SJSA1 (cell line): ENCODE measurements at regions not wholly inside any gene's neighbourhood (a gene's known extent, or its start where the extent isn't known, plus 50 kb on each side); places are given as distances from the start of the nearest gene placed in this dataset.

Experiments used
- DNase-seq, 2 experiments: peaks; one replicate each; pipeline ENCODE4 v3.0.0-alpha.2; 2015 to 2020; ENCODE audit warnings: low spot score in 2 of 2, low read depth in 1 of 2
- H3K27ac ChIP-seq: fragments of 250-450 bp; sonication (Bioruptor Pico); 2 replicates; pipeline ENCODE4 v1.5.1; 2020; ENCODE audit warnings: mild to moderate bottlenecking, moderate library complexity
- H3K27me3 ChIP-seq: fragments of 250-450 bp; sonication (Bioruptor Pico); replicated peaks from 2 replicates; pipeline ENCODE4 v1.5.1; 2020; ENCODE audit warnings: mild to moderate bottlenecking, moderate library complexity
- H3K36me3 ChIP-seq: fragments of 250-450 bp; sonication (Bioruptor Pico); 2 replicates; pipeline ENCODE4 v1.5.1; 2020; ENCODE audit warnings: mild to moderate bottlenecking
- H3K4me1 ChIP-seq: fragments of 250-450 bp; sonication (Bioruptor Pico); replicated peaks from 2 replicates; pipeline ENCODE4 v1.6.1; 2021; ENCODE audit warnings: mild to moderate bottlenecking
- H3K4me3 ChIP-seq: fragments of 250-450 bp; sonication (Bioruptor Pico); 2 replicates; pipeline ENCODE4 v1.5.1; 2020; ENCODE audit warnings: mild to moderate bottlenecking
- H3K9me3 ChIP-seq: fragments of 250-450 bp; sonication (Bioruptor Pico); replicated peaks from 2 replicates; pipeline ENCODE4 v1.5.1; 2020; ENCODE audit warnings: mild to moderate bottlenecking

DNA sequence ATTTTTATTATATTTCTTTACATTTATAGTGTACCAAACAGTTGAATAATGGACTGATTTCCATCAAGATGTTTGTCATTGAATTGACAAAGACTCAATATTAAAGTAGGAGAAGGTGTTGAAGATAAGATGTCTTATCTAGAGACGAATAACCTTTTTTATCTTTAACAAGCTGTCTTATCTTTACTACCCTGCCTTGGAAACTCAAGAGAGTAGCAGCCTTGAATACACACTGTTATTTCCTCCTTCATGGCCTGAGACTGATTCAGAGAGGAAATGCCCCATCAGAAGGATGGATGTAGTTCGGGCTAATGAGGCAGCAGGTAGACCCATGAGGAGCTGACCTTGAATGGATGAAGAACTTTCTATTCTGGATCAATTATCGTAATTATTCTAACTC is 365.1 kb upstream of the SEMA6D start:
- H3K36me3 ChIP-seq: no peaks in the 10 kb centered on the region
- no peak overlapping the region for H3K4me3 ChIP-seq
- H3K9me3 ChIP-seq: no peaks in the 10 kb centered on the region
- no peak overlapping the region for H3K27ac ChIP-seq
- no peak for DNase-seq
- H3K4me1 ChIP-seq: no peaks in the 10 kb centered on the region
- no peaks in the 10 kb centered on the region for H3K27me3 ChIP-seq

DNA sequence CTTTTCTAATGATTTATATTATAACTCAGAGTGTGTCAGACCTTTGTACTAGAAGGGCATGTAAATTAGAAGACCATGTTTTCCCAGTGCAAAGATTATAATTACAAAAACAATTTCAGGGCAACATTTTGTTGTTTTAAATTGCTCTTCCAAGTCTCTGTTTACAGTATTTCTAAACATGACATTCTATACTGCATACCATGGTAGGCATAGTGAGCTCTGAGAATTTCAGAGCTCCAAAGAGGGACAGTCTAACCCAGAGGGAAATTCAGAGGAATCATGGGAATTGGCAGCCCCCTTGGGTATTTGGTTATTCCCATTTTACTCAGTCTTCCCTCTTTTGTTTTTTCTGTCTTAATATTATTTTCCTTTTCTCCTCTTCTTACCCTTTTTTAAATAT is 361.5 kb upstream of the SEMA6D start:
- H3K9me3 ChIP-seq: no peaks in the 10 kb centered on the region
- no peak overlapping the region for H3K4me3 ChIP-seq
- no peak overlapping the region for H3K27ac ChIP-seq
- no peak for DNase-seq
- H3K4me1 ChIP-seq: no peaks in the 10 kb centered on the region
- no peaks in the 10 kb centered on the region for H3K36me3 ChIP-seq
- no peaks in the 10 kb centered on the region for H3K27me3 ChIP-seq

DNA sequence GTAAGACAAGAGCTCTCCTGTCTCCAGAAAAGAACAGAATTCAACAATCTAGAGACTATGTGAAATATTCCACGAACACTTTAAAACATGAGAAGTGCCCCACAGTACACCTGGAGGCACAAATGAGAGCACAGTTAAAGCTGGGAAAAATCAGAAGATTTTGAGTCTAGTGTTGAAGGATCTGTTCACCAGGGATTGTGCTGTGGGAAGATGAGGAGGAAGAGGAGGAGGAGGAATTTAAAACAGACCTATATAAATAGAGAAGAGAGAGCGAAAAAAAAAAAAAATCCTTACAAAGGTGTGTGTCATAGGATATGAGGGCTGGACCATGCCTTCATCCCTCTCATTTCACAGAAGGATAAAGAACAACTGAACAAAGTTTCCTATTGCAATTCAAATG is 361.0 kb upstream of the SEMA6D start:
- Histone ChIP-seq H3K4me3 (no peak overlapping the region), H3K27me3 (no peaks in the 10 kb centered on the region), H3K36me3 (no peaks in the 10 kb centered on the region), H3K9me3 (no peaks in the 10 kb centered on the region), H3K27ac (no peak overlapping the region), H3K4me1 (no peaks in the 10 kb centered on the region)
- no peak for DNase-seq

DNA sequence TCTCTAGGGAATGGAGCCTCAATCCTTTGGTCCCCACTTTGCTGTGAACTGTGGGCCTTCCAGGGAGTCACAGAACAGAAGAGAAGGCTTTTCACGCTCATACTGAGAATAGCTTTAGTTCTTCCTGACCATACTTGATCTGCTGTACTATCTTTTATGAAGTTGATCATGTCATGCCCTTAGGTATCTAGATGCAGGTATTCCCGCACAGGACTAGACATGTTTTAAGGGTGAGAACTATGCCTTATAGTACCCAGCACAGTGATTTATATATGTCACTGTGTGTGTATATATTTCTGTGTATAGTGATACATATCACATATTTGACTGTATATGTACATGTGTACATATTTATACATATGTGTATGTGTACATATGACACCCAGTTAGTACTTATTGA is 358.4 kb upstream of the SEMA6D start:
- Histone ChIP-seq H3K27ac (no peak overlapping the region), H3K9me3 (no peaks in the 10 kb centered on the region), H3K27me3 (no peaks in the 10 kb centered on the region), H3K4me1 (no peaks in the 10 kb centered on the region), H3K4me3 (no peak overlapping the region), H3K36me3 (no peaks in the 10 kb centered on the region)
- no peak for DNase-seq

DNA sequence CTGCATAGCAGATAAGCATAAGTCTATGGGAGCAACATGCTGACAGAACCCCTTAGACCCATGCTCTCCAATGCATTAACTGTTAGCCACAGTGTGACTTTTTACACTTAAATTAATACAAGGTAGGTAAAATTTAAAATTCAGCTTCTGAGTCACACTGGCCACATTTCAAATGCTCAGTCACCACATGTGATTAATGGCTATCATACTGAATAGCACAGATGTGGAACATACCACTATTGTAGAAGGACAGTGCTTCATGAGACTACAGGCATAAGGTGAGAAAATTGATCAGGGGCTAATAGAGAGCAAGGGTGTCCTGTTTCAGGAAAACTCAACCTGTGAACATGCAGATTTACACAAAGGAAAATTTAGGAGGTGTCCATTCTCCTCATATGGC is 357.0 kb upstream of the SEMA6D start:
- no peak overlapping the region for H3K27ac ChIP-seq
- H3K9me3 ChIP-seq: no peaks in the 10 kb centered on the region
- no peak overlapping the region for H3K4me3 ChIP-seq
- DNase-seq: no peak
- no peaks in the 10 kb centered on the region for H3K4me1 ChIP-seq
- no peaks in the 10 kb centered on the region for H3K27me3 ChIP-seq
- no peaks in the 10 kb centered on the region for H3K36me3 ChIP-seq

DNA sequence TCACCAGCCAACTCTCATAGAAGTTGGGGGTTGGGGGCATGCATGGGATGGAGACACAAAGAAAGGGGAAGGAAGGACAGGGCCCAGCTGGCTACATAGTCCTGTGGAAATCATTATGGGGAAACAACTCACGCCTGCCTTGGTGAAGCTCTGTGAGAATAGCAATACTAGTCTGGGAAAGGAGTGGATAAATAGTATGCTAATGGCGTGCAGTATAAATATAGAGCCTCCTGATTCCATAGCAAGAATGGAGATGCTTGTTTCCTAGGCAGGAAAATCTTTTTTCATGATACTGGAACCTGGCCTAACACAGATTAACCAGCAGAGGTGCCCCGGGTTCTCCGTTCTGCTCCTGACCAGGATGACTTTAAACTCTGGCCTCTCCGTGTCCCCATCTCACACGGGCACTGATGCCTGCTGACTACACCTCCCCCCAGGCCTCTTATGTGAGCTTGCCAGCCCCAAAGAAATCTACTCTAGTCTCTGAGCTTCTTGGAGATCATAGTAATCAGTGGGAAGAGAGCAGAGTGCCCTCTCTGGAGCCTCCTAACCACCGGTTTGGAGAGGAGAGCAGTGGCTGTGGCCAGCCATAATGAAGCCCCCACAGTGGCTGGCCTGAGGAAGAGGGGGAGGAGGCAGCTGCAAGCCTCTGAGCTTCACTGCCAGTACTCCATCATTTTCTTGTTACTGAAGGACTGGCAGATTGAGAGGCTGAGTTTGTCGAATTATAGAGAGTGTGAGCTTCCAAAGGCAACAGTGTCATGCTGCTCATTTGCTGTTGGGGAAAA is 355.0 kb upstream of the SEMA6D start:
- H3K27me3 ChIP-seq: no peaks in the 10 kb centered on the region
- DNase-seq: no peak

DNA sequence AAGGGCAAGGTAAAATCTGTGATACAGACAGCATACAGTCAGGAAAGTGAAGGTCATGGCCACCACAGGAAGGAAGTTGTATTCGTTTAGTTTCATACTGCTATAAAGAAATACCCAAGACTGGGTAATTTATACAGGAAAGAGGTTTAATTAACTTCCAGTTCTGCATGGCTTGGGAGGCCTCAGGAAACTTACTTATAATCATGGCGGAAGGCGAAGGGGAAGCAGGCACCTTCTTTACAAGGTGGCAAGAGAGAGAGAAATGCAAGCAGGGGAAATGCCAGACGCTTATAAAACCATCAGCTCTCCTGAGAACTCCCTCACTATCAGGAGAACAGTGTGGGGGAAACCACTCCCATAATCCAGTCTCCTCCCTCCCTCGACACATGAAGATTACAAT is 353.7 kb upstream of the SEMA6D start:
- Histone ChIP-seq H3K4me1 (no peaks in the 10 kb centered on the region), H3K4me3 (no peak overlapping the region), H3K27me3 (no peaks in the 10 kb centered on the region), H3K36me3 (no peaks in the 10 kb centered on the region), H3K27ac (no peak overlapping the region), H3K9me3 (no peaks in the 10 kb centered on the region)
- DNase-seq: no peak

More for the DNA sequence above, 355.0 kb upstream of the SEMA6D start:
- Histone ChIP-seq H3K9me3 (no peaks in the 10 kb centered on the region), H3K36me3 (no peaks in the 10 kb centered on the region), H3K27ac (no peak overlapping the region), H3K4me3 (no peak overlapping the region), H3K4me1 (no peaks in the 10 kb centered on the region)

DNA sequence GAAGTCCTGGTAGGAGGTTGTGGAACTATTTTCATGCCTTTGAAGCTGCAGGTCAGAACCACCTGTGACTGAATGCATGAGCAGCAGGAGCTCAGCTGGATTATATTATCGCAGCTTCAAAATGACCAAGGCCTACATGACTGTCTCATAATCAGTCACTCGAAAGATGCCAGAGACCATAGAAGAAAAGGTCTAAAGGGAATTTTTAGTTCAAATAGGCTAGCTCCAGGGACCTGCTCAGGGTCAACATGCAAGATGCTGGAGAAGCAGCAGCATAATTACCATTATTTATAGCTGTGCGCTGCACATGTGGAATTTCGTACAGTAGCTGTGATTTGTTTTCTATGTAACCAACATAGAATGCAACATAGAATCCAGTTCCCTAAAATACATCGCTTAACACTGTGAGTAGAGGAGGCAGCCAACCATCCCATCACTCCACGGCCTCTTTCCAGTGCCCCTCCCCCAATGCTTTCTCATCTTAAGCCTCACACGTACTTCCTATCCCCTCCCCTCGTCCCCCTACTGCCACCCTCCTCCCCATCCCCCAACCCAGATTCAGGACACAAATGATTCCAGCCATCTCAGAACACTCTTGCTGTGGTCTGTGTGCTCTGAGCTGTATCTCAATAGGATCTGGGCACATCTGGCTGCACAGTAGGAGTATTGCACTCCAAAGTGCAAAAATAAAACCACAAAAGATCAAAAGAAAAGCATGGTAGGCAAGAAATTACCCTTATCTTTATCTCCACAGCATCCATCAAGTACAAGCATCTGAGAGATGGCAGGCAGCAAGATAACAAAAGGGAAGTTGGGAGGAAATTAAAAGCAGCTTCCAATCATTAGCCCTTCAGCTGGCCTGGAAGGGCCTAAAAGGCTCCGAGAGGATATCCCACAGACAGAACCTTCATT is 352.8 kb upstream of the SEMA6D start:
- Histone ChIP-seq H3K27me3 (no peaks in the 10 kb centered on the region), H3K36me3 (no peaks in the 10 kb centered on the region), H3K4me1 (no peaks in the 10 kb centered on the region), H3K9me3 (no peaks in the 10 kb centered on the region), H3K4me3 (no peak overlapping the region), H3K27ac (no peak overlapping the region)
- no peak for DNase-seq

DNA sequence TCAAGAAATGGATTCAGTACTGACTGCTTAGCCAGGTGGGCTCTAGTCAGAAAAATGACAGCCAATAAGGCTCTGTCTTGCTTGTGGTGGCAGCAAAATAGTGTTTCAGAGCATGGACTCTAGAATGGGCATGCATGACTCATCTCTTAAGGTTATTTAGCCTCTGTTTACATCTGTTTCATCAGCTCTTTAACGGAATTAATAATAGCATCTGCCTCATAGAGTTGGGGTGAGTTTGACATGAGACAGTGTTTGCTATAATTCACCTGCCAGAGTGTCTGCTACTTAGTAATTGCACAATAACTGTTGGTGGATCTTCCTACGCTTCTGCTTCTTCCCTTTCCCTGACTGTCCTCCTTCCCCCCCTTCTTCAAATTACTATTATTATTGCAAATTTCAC is 350.4 kb upstream of the SEMA6D start:
- Histone ChIP-seq H3K9me3 (no peaks in the 10 kb centered on the region), H3K27me3 (no peaks in the 10 kb centered on the region), H3K36me3 (no peaks in the 10 kb centered on the region), H3K4me1 (no peaks in the 10 kb centered on the region), H3K4me3 (no peak overlapping the region), H3K27ac (no peak overlapping the region)
- no peak for DNase-seq

DNA sequence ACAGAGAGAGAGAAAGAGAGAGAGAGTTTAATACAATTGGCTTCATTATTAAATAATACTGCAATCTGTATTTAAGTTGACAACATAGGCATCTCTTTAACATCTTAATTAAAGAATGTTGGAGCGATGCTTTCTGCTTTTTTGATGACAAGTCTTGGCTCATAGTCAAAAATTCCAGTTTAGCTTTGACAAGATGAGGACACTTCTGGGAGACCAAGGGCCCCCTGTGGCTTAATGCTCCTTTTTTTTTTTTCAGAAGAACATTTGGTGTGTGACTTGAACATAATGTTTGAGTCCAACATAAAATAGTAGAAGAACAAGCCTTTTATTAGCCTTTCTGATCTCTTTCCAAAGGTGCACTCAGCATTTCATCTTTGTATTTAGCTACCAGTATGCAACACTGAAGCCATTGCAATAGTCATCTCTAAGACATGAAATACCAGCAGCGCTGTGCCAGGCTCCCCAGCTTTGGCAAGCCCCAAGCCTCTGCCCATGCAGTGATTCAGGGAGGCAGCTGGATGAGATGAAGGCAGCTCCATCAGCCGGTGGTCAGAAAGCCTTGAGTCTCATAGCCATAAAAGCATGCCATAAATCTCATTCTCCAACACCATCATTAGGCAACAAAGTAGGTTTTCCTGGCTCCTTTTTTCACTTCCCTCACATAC is 349.4 kb upstream of the SEMA6D start:
- no peak overlapping the region for H3K27ac ChIP-seq
- H3K27me3 ChIP-seq: no peaks in the 10 kb centered on the region
- no peaks in the 10 kb centered on the region for H3K9me3 ChIP-seq
- DNase-seq: no peak
- H3K36me3 ChIP-seq: no peaks in the 10 kb centered on the region
- no peaks in the 10 kb centered on the region for H3K4me1 ChIP-seq
- H3K4me3 ChIP-seq: no peak overlapping the region

DNA sequence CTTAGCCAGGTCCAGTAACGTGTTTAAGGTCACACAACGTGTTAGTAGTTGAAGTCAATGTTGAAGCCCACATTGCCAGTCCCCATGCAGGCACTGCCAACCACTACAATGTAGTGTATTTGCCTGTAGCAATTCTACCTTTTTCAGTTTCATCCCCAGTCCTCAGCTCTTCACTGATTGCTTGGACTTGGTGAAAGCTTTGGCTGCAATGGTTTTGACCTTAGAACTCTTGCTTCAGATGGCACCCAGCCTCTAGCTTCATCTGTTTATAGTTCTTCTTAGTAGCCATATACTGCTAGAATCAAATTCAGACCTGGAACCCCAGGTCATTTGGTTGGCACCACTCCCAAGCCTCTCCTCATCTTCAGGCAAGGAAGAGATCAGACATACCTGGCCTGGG is 345.4 kb upstream of the SEMA6D start:
- H3K4me3 ChIP-seq: no peak overlapping the region
- DNase-seq: no peak
- H3K27me3 ChIP-seq: no peaks in the 10 kb centered on the region
- H3K4me1 ChIP-seq: no peaks in the 10 kb centered on the region
- no peak overlapping the region for H3K27ac ChIP-seq
- H3K36me3 ChIP-seq: no peaks in the 10 kb centered on the region
- H3K9me3 ChIP-seq: no peaks in the 10 kb centered on the region

DNA sequence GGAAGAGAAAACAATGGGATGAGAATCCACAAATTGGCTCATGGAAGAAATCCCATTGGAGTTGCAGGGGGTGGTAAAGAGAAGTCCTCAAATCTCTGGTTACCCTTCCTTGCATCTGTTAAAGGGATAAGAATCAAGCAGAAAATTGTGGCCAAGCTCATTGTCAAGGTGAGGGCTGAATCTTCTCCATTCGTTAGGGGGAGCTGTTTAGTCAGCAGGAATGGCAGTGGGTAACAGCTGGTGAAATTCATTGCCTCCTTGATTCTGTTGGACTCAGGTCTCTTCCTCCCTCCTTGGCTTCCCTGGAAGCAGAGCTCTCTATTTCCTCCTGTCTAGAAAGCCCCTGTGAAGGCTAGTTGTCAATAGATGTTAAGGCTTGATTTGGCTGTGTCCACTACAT is 343.1 kb upstream of the SEMA6D start:
- H3K9me3 ChIP-seq: no peaks in the 10 kb centered on the region
- H3K27ac ChIP-seq: no peak overlapping the region
- no peaks in the 10 kb centered on the region for H3K27me3 ChIP-seq
- H3K4me1 ChIP-seq: no peaks in the 10 kb centered on the region
- no peak for DNase-seq
- H3K4me3 ChIP-seq: no peak overlapping the region
- no peaks in the 10 kb centered on the region for H3K36me3 ChIP-seq

DNA sequence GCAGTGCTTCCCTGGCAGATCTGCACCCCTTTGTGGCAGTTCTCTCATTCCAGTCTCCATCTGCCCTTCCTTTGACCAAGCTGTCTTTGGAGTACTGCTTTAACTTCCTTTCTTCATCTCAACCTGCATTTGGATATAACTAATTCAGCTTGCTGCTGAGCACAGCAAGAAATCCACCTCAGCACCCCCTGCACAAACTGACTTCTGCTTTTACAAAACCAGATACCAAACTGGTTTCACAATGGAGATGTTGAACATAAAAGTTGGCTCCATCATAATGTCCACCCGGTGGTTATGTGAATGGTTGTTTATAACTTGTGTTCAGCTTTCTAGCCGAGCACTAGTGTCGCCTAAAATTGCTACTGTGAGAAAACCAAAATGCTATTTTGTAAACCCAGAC is 341.1 kb upstream of the SEMA6D start:
- Histone ChIP-seq H3K4me1 (no peaks in the 10 kb centered on the region), H3K9me3 (no peaks in the 10 kb centered on the region), H3K27ac (no peak overlapping the region), H3K4me3 (no peak overlapping the region), H3K36me3 (no peaks in the 10 kb centered on the region), H3K27me3 (no peaks in the 10 kb centered on the region)
- no peak for DNase-seq

DNA sequence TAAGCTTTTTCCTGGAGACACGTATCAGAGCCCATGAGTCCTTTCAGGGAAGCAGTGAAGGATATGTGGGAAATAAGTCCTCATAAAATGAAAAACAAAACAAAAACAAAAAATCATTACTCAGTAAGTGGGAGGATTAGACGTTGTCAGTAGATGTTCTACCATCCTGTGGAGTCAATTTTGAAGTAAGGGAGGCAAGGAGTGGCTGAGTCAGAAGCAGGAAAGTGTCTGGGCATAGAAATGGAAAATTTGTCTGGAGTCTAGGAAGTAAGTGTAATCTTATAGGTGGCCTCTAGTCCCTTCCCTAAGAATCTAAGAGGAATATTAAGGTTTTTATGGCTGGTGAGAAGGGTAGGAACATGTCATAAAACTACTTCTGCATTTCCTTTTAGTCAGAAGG is 339.8 kb upstream of the SEMA6D start:
- Histone ChIP-seq H3K36me3 (no peaks in the 10 kb centered on the region), H3K9me3 (no peaks in the 10 kb centered on the region), H3K4me3 (no peak overlapping the region), H3K27me3 (no peaks in the 10 kb centered on the region), H3K4me1 (no peaks in the 10 kb centered on the region), H3K27ac (no peak overlapping the region)
- no peak for DNase-seq
